AG04449 (cell line): ENCODE measurements at regions not wholly inside any gene's neighbourhood (a gene's known extent, or its start where the extent isn't known, plus 50 kb on each side); places are given as distances from the start of the nearest gene placed in this dataset.

Experiments used
- CTCF ChIA-PET: fragments of 350-600 bp; formaldehyde crosslinking; extraction: SDS; loops from one replicate; lab custom pipeline; 2021; ENCODE audit warnings: antibody characterized with exemption; lab: Yijun Ruan, JAX
- POLR2A ChIA-PET: fragments of 400-600, 350-600 bp; formaldehyde crosslinking; extraction: SDS; loops from one replicate; lab custom pipeline; 2020; ENCODE audit warnings: antibody characterized with exemption, inconsistent platforms; lab: Yijun Ruan, JAX
- DNase-seq: peaks from one replicate; pipeline ENCODE4 v3.0.0-alpha.2; 2010; ENCODE audit warnings: low read depth, low spot score
- H3K4me3 ChIP-seq: 2 replicates; pipeline ENCODE4 v1.5.1; 2011; ENCODE audit warnings: low read depth, mild to moderate bottlenecking, control low read depth, low read length
- CTCF ChIP-seq: IDR thresholded peaks from one replicate; pipeline ENCODE4 v1.5.1; 2011; ENCODE audit warnings: mild to moderate bottlenecking, moderate library complexity, low read length, control low read depth, inconsistent platforms; ENCODE audit not compliant: insufficient read depth; ENCODE audit errors: missing control alignments

- CTCF ChIA-PET, result no interaction called here
- no peak overlapping the region for H3K4me3 ChIP-seq
- POLR2A ChIA-PET, result no interaction called here
These were observed 110.9 kb upstream of the APP start for GRCh38 chr21:26281506-26281905.

GRCh38 chr21:26280775-26281174, 110.2 kb upstream of the APP start:
- ChIA-PET CTCF (no interaction called here), POLR2A (no interaction called here)
- no peak for DNase-seq
- TF ChIP-seq CTCF, result no peak
- no peak overlapping the region for H3K4me3 ChIP-seq

More at GRCh38 chr21:26281506-26281905, 110.9 kb upstream of the APP start:
- no peak for DNase-seq
- TF ChIP-seq CTCF, result no peak

GRCh38 chr21:26280148-26280547, 109.6 kb upstream of the APP start:
- TF ChIP-seq CTCF, result no peak
- no peak for DNase-seq
- H3K4me3 ChIP-seq, result no peak overlapping the region
- POLR2A ChIA-PET, result no interaction called here
- CTCF ChIA-PET, result no interaction called here

- DNase-seq, result no peak
- no peak overlapping the region for H3K4me3 ChIP-seq
- CTCF ChIA-PET, result no interaction called here
- POLR2A ChIA-PET, result no interaction called here
- TF ChIP-seq CTCF, result no peak
These were observed 105.2 kb upstream of the APP start for GRCh38 chr21:26275801-26276200.

GRCh38 chr21:26273686-26274313, 103.2 kb upstream of the APP start:
- DNase-seq, result no peak
- no peak overlapping the region for H3K4me3 ChIP-seq
- no peak for TF ChIP-seq CTCF
- ChIA-PET CTCF (no interaction called here), POLR2A (no interaction called here)

- ChIA-PET POLR2A (no interaction called here), CTCF (no interaction called here)
- DNase-seq, result no peak
- no peak overlapping the region for H3K4me3 ChIP-seq
- no peak for TF ChIP-seq CTCF
These were observed 96.8 kb upstream of the APP start for GRCh38 chr21:26267389-26267788.
